Activated naive CD8-positive, alpha-beta T cell (primary cell): ENCODE measurements at regions not wholly inside any gene's neighbourhood (a gene's known extent, or its start where the extent isn't known, plus 50 kb on each side); places are given as distances from the start of the nearest gene placed in this dataset.
"Not testable (repeated sequence)": the region's sequence is repeated elsewhere in the genome, so short reads cannot be mapped to it uniquely, and the experiment has no call there.

Source experiments
- H3K27ac Mint-ChIP-seq: one replicate; pipeline ENCODE4 v1.8.0; 2021; ENCODE audit warnings: mixed read lengths
- H3K27me3 Mint-ChIP-seq: one replicate; pipeline ENCODE4 v1.8.0; 2021; ENCODE audit warnings: mixed read lengths
- H3K36me3 Mint-ChIP-seq: one replicate; pipeline ENCODE4 v1.8.0; 2021; ENCODE audit warnings: mixed read lengths
- H3K4me1 Mint-ChIP-seq: one replicate; pipeline ENCODE4 v1.8.0; 2021; ENCODE audit warnings: low read depth, mixed read lengths
- H3K4me3 Mint-ChIP-seq: one replicate; pipeline ENCODE4 v1.8.0; 2021; ENCODE audit warnings: mild to moderate bottlenecking, mixed read lengths
- H3K9me3 Mint-ChIP-seq: one replicate; pipeline ENCODE4 v1.8.0; 2021; ENCODE audit warnings: low read depth, mixed read lengths

DNA sequence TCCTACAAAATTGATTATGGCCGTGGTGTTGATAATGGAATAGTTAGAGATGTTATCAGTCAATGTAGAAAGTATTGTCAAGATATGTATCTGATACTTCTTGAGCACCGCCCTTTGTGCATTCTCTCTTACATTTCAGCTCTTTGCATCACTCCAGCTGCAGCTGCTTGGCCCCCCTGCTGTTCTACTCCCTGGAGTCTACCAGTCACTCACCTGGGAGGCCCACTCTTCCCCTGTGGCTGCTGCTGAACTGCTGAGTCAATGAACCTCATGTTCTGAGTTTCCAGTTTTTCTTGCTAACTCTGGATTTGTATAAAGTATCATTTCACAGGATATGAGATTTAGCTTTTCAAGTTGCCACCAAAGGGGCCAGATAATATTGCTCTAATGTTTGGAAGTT lies 312.8 kb upstream of the SLC16A7 start:
- H3K9me3 Mint-ChIP-seq = no peaks in the 10 kb centered on the region
- H3K36me3 Mint-ChIP-seq = no peaks in the 10 kb centered on the region
- no peaks in the 10 kb centered on the region for H3K4me1 Mint-ChIP-seq
- no peak overlapping the region for H3K4me3 Mint-ChIP-seq
- no peak overlapping the region for H3K27ac Mint-ChIP-seq
- peaks cover 1% of the 10 kb centered on the region for H3K27me3 Mint-ChIP-seq

DNA sequence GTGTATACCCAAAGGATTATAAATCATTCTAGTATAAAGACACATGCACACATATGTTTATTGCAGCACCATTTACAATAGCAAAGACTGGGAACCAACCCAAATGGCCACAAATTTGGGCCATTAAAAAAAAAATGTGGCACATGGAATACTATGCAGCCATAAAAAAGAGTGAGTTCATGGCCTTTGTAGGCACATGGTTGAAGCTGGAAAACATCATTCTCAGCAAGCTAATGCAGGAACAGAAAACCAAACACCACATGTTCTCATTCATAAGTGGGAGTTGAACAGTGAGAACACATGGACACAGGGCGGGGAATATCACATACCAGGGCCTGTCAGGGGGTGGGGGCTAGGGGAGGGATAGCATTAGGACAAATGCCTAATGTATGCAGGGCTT lies 322.3 kb upstream of the SLC16A7 start:
- not testable (repeated sequence) for H3K36me3 Mint-ChIP-seq, H3K9me3 Mint-ChIP-seq, H3K4me1 Mint-ChIP-seq, H3K27ac Mint-ChIP-seq, H3K4me3 Mint-ChIP-seq, H3K27me3 Mint-ChIP-seq

DNA sequence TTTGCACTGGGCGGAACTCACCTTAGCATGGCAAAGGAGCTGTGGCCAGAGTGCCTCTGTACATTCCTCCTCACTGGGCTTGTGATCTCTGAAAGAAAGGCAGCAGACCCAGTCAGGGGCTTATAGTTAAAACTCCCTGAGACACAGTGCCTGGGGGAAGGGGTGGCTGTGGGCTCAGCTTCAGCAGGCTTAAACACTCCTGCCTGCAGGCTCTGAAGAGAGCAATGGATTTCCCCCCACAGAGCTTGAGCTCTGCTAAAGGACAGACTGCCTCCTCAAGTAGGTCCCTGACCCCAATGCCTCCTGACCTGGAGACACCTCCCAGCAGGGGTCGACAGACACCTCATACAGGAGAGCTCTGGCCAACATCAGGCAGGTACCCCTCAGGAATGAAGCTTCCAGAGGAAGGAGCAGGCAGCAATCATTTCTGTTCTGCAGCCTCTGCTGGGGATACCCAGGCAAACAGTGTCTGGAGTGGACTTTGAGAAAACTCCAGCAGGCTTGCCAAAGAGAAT lies 327.5 kb upstream of the SLC16A7 start:
- H3K4me1 Mint-ChIP-seq = no peaks in the 10 kb centered on the region
- no peaks in the 10 kb centered on the region for H3K27me3 Mint-ChIP-seq
- H3K9me3 Mint-ChIP-seq = peaks cover 5% of the 10 kb centered on the region
- H3K36me3 Mint-ChIP-seq = no peaks in the 10 kb centered on the region
- no peak overlapping the region for H3K27ac Mint-ChIP-seq
- no peak overlapping the region for H3K4me3 Mint-ChIP-seq

DNA sequence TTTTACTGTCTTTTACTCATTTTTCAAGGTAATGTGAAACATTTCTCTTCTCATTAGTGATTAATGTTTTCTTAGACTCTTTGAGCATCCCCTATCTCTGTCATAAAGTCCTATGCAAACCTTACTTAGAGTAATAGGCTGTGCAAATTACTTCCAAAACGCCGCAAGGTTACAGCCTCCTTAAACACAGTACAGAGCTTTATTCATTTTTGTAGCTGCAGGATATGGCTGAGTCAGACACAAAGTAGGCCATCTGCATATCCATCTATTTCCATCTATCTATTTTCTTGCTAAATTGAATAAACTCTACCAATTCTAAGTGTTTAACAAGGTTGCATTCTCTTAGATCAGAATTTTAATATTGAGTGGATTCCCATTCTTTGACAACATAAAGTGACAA lies 335.6 kb upstream of the SLC16A7 start:
- H3K27ac Mint-ChIP-seq = no peak overlapping the region
- H3K4me3 Mint-ChIP-seq = no peak overlapping the region
- no peaks in the 10 kb centered on the region for H3K36me3 Mint-ChIP-seq
- H3K27me3 Mint-ChIP-seq = no peaks in the 10 kb centered on the region
- no peaks in the 10 kb centered on the region for H3K4me1 Mint-ChIP-seq
- H3K9me3 Mint-ChIP-seq = no peaks in the 10 kb centered on the region

DNA sequence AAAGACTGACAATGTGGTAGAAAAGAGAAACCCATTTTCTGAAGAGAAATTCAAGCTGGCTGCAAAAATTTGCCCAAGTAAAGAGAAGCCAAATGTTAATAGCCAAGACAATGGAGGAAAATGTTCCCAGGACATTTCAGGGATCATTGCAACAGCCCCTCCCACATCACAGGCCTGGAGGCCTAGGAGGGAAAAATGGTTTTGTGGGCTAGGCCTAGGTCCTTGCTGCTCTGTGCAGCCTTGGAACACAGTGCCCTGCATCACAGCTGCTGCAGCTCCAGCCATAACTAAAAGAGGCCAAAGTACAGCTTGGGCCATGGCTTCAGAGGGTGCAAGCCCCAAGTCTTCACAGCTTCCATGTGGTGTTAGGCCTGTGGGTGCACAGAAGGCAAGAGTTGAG lies 332.4 kb upstream of the LRIG3 start:
- peaks cover 8% of the 10 kb centered on the region for H3K9me3 Mint-ChIP-seq
- no peak overlapping the region for H3K27ac Mint-ChIP-seq
- H3K36me3 Mint-ChIP-seq = no peaks in the 10 kb centered on the region
- H3K4me3 Mint-ChIP-seq = no peak overlapping the region
- no peaks in the 10 kb centered on the region for H3K27me3 Mint-ChIP-seq
- H3K4me1 Mint-ChIP-seq = no peaks in the 10 kb centered on the region

- no peaks in the 10 kb centered on the region for H3K4me1 Mint-ChIP-seq
- H3K9me3 Mint-ChIP-seq = peaks cover 8% of the 10 kb centered on the region
- no peak overlapping the region for H3K27ac Mint-ChIP-seq
- H3K36me3 Mint-ChIP-seq = no peaks in the 10 kb centered on the region
- no peak overlapping the region for H3K4me3 Mint-ChIP-seq
- no peaks in the 10 kb centered on the region for H3K27me3 Mint-ChIP-seq
These were observed 330.5 kb upstream of the LRIG3 start for GRCh38 chr12:59250766-59251165.

DNA sequence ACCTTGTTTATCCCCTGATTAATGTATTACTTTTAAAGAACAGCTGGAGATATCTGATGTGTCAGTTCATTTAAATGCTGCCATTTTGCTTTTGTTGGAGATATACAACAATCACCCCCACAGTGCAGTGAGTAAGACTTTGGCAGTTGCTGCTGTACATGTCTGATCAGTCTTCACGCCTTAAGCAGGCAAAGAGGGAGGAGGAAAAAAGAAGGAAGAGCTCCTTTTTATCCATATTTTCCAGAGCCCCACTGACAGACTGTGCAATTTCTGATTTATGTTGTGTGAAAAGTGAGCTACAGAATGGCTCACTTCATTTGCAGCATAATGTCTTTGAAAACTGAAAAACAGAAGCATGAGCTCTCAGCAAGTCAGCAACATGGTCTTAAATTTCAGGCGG lies 319.7 kb upstream of the LRIG3 start:
- no peaks in the 10 kb centered on the region for H3K36me3 Mint-ChIP-seq
- no peaks in the 10 kb centered on the region for H3K27me3 Mint-ChIP-seq
- peaks cover 3% of the 10 kb centered on the region for H3K9me3 Mint-ChIP-seq
- H3K4me1 Mint-ChIP-seq = no peaks in the 10 kb centered on the region
- no peak overlapping the region for H3K4me3 Mint-ChIP-seq
- no peak overlapping the region for H3K27ac Mint-ChIP-seq

- H3K36me3 Mint-ChIP-seq = no peaks in the 10 kb centered on the region
- no peaks in the 10 kb centered on the region for H3K9me3 Mint-ChIP-seq
- H3K4me3 Mint-ChIP-seq = no peak overlapping the region
- no peaks in the 10 kb centered on the region for H3K27me3 Mint-ChIP-seq
- H3K27ac Mint-ChIP-seq = no peak overlapping the region
- H3K4me1 Mint-ChIP-seq = no peaks in the 10 kb centered on the region
These were observed 314.1 kb upstream of the LRIG3 start for GRCh38 chr12:59234391-59234790.

GRCh38 chr12:59230334-59230733 lies 310.0 kb upstream of the LRIG3 start:
- Mint-ChIP-seq H3K4me1 (no peaks in the 10 kb centered on the region), H3K36me3 (no peaks in the 10 kb centered on the region), H3K4me3 (no peak overlapping the region), H3K27me3 (no peaks in the 10 kb centered on the region), H3K9me3 (peaks cover 2% of the 10 kb centered on the region), H3K27ac (no peak overlapping the region)

DNA sequence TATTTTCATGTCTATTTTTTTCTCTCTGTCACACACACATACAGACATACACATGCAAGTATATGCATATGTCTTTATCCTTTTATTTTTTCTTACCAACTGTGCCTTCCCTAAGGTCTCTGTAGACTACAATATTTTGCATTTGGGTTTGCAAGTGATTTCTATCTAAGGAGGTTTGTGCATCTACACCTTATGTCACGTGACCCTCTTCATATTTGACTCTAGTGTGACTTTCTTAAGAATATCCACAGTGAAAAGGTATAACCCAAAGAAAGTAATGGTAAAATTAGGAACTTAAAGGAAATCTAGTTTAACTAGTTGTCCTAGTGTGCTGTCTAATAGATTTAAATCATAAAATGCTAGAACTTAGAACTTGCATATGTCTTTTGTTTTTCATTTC lies 298.8 kb upstream of the LRIG3 start:
- Mint-ChIP-seq H3K27me3 (no peaks in the 10 kb centered on the region), H3K27ac (no peak overlapping the region), H3K36me3 (no peaks in the 10 kb centered on the region), H3K4me1 (no peaks in the 10 kb centered on the region), H3K4me3 (no peak overlapping the region), H3K9me3 (no peaks in the 10 kb centered on the region)

GRCh38 chr12:59196989-59197388 lies 276.7 kb upstream of the LRIG3 start:
- Mint-ChIP-seq H3K27ac (no peak overlapping the region), H3K4me1 (no peaks in the 10 kb centered on the region)

DNA sequence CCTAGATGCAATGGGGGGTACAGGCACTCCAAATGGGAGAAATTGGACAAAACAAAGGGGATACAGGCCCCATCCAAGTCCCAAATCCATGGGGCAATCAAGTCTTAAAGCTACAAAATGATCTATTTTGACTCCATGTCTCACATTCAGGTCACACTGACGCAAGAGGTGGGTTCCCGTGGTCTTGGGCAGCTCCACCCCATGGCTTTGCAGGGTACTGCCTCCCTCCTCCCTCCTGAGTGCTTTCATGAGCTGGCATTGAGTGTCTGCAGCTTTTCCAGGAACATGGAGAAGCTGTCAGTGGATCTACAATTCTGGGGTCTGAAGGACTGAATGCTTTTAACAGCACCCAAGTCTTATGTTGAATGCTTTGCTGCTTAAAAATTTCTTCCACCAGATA lies 274.5 kb upstream of the LRIG3 start:
- peaks cover 8% of the 10 kb centered on the region for H3K9me3 Mint-ChIP-seq
- H3K36me3 Mint-ChIP-seq = no peaks in the 10 kb centered on the region
- no peak overlapping the region for H3K27ac Mint-ChIP-seq
- no peaks in the 10 kb centered on the region for H3K4me1 Mint-ChIP-seq
- H3K4me3 Mint-ChIP-seq = no peak overlapping the region
- H3K27me3 Mint-ChIP-seq = peaks cover 3% of the 10 kb centered on the region

More at GRCh38 chr12:59196989-59197388, 276.7 kb upstream of the LRIG3 start:
- Mint-ChIP-seq H3K27me3 (peaks cover 3% of the 10 kb centered on the region), H3K4me3 (no peak overlapping the region), H3K9me3 (peaks cover 8% of the 10 kb centered on the region), H3K36me3 (no peaks in the 10 kb centered on the region)

GRCh38 chr12:59193476-59194050 lies 273.3 kb upstream of the LRIG3 start:
- no peaks in the 10 kb centered on the region for H3K36me3 Mint-ChIP-seq
- no peaks in the 10 kb centered on the region for H3K4me1 Mint-ChIP-seq
- H3K27me3 Mint-ChIP-seq = peaks cover 3% of the 10 kb centered on the region
- no peak overlapping the region for H3K27ac Mint-ChIP-seq
- peaks cover 8% of the 10 kb centered on the region for H3K9me3 Mint-ChIP-seq
- no peak overlapping the region for H3K4me3 Mint-ChIP-seq

GRCh38 chr12:59191372-59191771 lies 271.1 kb upstream of the LRIG3 start:
- Mint-ChIP-seq H3K27ac (no peak overlapping the region), H3K4me1 (no peaks in the 10 kb centered on the region), H3K36me3 (no peaks in the 10 kb centered on the region), H3K27me3 (peaks cover 3% of the 10 kb centered on the region), H3K4me3 (no peak overlapping the region), H3K9me3 (peaks cover 8% of the 10 kb centered on the region)

GRCh38 chr12:59186451-59186850 lies 266.1 kb upstream of the LRIG3 start:
- H3K9me3 Mint-ChIP-seq = no peaks in the 10 kb centered on the region
- no peaks in the 10 kb centered on the region for H3K36me3 Mint-ChIP-seq
- peaks cover 3% of the 10 kb centered on the region for H3K27me3 Mint-ChIP-seq

DNA sequence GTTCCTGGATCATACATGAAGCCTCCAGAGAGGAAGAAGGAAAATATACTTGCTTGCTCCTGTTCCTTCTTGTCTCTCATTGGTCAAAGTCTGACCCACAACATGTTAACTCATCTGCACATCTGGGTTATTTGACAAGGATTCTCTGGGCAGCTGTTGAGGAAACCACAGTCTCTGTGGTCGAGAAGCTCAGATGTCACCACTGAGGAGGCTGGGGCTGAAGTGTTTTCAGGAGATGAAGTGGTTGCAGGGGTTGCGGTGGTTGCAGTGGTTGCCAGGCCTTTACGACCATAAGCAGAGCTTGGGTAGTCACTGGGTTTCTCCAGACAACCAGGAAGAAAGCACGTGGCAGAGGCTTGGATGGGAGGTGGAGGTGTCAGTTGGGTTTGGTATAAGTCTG lies 265.0 kb upstream of the LRIG3 start:
- Mint-ChIP-seq H3K36me3 (no peaks in the 10 kb centered on the region), H3K4me3 (no peak overlapping the region), H3K4me1 (no peaks in the 10 kb centered on the region)

More at GRCh38 chr12:59186451-59186850, 266.1 kb upstream of the LRIG3 start:
- H3K27ac Mint-ChIP-seq = no peak overlapping the region
- H3K4me3 Mint-ChIP-seq = no peak overlapping the region
- H3K4me1 Mint-ChIP-seq = no peaks in the 10 kb centered on the region

More for the DNA sequence above, 265.0 kb upstream of the LRIG3 start:
- H3K9me3 Mint-ChIP-seq = no peaks in the 10 kb centered on the region
- peaks cover 3% of the 10 kb centered on the region for H3K27me3 Mint-ChIP-seq
- H3K27ac Mint-ChIP-seq = no peak overlapping the region
